ENCODE measurements at regions not wholly inside any gene's neighbourhood (a gene's known extent, or its start where the extent isn't known, plus 50 kb on each side); places are given as distances from the start of the nearest gene placed in this dataset.

DNA sequence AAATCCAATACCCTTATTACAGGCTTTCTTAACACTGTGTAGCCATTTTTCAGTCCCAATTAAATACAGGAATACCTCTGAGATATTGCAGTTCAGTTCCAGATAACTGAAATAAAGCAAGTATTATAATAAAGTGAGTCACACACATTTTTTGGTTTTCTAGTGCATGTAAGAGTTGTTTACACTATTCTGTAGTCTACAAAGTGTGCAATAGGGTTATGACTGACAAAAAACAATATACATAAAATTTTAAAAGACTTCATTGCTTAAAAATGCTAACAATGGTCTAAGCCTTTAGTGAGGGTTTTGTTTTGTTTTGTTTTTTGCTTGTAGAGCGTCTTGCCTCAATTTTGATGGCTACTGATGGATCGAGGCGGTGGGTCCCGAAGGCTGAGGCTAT is 434.4 kb upstream of the NBEA start:
- no peak for DNase-seq

DNA sequence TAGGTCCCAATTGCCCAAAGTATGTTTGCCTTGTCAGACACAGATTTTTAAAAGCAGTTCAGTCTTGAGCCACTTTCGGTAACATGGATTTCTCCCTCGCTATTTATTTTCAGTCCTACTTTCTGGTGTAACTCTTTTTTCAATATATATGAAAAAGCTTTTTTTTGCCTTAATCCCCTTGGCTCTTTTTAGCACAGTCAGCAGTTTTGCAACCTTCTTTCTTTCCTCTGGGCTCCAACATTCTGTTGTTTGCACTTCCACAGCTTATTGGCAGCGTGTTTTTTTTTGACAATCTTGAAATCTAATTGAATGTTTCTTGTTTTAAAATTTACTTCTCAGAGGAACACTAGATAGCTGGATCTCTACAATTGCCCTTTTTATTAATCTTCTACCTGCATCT is 429.3 kb upstream of the NBEA start:
- DNase-seq = no peak

DNA sequence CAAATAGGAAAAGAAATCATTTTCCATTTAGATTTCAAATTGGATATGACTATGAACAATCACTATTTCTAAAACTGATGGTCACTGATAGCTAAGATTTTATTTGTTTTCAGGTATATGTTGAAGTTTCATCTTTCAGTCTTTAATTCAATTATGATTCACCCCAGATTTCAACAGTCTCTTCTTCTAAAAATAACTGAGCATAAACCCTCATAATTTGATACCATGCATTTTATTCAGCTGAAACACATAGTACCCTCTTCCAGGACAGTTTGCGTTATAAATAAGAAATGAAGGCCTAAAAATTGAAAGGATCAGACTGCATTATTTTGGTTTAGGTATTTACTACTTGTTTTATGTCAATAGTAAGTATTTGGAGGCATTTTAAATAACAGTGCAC is 428.5 kb upstream of the NBEA start:
- no peak for DNase-seq

DNA sequence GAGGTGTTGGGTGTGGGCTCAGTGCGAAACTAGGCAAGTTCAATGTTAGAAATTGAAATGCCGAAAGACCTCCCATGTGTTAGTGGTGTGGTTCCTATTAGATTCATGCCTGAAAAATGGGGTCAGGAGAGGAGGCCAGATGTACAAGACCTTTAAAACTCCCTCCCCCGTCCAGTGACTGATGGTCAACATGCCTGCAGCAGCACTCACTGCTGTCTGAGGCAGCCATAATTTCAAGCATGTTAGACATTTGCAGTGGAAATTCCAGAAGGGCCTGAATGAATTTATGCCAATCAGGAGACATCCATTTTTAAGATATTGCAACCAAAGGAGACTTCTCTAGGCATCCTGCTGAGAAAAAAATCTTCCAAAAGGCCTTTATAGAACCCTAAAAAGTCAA is 426.9 kb upstream of the NBEA start:
- no peak for DNase-seq

DNA sequence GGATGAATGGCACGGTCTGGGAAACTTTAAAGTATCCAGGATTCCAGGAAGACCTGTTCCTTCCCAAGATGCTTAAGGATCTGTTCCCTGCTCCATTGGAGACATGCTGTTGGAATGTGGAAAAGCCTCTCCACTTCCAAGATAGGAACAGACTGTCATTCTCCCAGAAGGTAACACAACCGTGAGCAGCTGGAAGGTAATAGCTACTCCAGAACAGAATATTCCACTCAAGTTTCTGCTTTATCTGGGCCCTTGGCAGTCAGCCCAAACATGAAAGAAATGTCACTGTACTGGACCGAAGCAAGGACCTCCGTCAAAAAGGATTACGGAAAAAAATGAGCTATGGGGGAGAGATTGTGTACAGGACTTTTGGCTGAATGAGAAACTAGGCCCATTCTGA is 420.9 kb upstream of the NBEA start:
- no peak for DNase-seq

GRCh38 chr13:34522808-34523207 is 419.3 kb upstream of the NBEA start:
- DNase-seq = no peak

- DNase-seq = no peak
Observed at GRCh38 chr13:34523406-34523805, 418.7 kb upstream of the NBEA start.

GRCh38 chr13:34533941-34534340 is 408.1 kb upstream of the NBEA start:
- DNase-seq = no peak

GRCh38 chr13:34542321-34542720 is 399.7 kb upstream of the NBEA start:
- no peak for DNase-seq

DNA sequence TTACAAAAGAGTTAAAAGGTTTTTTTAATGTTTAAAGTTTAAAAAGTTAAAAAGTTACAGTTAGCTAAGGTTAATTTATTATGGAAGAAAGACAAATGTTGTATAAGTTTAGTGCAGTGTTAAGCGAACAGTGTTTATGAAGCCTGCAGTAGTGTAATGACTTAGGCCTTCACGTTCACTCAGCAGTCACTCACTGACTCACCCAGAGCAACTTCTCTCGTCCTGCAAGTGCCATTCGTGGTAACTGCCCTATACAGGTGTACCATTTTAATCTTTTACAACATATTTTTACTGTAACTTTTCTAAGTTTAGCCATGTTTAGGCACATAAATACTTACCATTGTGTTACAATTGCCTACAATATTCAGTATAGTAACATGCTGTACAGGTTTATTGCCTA is 398.2 kb upstream of the NBEA start:
- no peak for DNase-seq

- no peak for DNase-seq
Observed at GRCh38 chr13:34545461-34545860, 396.6 kb upstream of the NBEA start.

- no peak for DNase-seq
Observed at GRCh38 chr13:34546344-34547250, 395.5 kb upstream of the NBEA start.

DNA sequence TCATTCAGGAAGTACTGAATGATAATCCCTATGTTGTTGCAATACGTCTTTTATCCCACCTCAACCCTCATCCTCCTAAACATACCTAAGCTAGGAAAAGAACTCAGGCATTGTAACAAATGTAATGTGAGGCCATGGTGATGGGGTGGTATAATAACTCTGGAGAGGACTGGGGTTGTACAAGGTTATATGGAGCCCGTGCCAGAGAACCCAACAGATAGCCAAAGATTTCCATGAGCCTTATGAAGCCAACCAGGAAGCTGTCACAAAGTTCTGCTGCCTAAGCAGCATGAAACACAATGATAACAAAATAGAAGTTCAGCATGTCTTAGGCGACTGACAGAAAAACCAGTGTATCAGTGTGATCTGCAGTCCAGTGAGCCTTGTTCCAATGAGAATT is 394.1 kb upstream of the NBEA start:
- DNase-seq = no peak

- DNase-seq = no peak
Observed at GRCh38 chr13:34553376-34553775, 388.7 kb upstream of the NBEA start.

DNA sequence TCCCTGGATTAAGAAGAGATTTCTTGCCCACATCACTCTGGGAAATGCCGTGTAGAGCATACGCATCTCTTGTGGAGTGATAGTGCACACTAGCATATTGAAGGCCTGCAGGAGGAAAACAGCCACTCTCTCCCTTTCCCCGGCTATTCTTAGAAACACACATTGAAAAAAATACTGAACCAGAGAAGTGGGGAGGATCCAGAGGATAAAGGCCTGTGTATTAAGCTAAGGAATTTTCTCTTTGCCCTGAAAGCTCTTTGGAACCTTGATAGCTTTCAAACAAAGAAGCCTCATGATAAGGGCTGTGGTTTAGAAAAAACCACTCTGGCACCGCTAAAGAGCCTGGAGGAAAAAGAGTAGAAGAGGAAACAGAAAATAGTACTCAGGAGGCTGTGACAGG is 386.1 kb upstream of the NBEA start:
- DNase-seq = no peak

GRCh38 chr13:34561033-34561432 is 381.0 kb upstream of the NBEA start:
- no peak for DNase-seq

DNA sequence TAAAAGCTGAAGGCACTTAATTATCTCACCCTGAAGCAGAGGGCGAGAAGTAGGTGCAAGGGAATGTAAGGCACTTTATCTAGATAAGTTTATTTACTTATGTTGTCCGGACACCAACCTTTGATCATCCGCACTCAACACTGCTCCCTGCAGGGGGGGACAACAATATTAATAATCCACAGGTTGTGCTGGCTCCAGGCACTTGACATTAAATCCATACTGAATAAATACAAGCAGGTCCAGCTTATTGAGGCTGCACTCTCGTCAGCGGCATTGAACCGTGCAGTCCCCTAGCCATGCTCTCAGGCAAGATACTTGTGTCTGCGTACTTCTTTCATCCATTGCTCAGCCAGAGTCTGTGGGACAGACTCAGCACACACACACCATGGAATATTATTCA is 374.5 kb upstream of the NBEA start:
- no peak for DNase-seq

- no peak for DNase-seq
Observed at GRCh38 chr13:34570698-34571353, 371.2 kb upstream of the NBEA start.

- no peak for DNase-seq
Observed at GRCh38 chr13:34571716-34572115, 370.4 kb upstream of the NBEA start.

GRCh38 chr13:34577051-34577450 is 365.0 kb upstream of the NBEA start:
- DNase-seq = no peak

DNA sequence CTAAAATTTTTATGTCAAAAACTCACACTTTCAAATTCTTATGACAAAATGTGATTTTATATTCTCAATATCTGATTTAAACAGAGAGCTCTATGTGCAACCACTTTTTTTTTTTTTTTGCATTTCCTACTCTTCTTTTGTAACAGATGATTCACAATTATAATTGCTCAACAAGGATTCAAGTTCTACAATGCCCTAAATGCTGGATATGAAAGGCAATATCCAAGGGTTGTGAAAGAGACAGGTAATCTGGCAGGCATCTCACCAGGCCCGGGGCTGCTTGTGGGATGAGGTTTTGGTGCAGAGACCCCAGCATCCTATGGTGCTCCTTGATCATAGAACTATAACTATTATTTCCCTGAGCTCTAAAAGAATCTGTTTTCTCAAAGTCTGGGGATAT is 363.6 kb upstream of the NBEA start:
- DNase-seq = no peak

GRCh38 chr13:34578917-34579316 is 363.2 kb upstream of the NBEA start:
- DNase-seq = no peak

GRCh38 chr13:34583181-34583580 is 358.9 kb upstream of the NBEA start:
- DNase-seq = no peak

GRCh38 chr13:34587576-34587975 is 354.5 kb upstream of the NBEA start:
- DNase-seq = no peak

DNA sequence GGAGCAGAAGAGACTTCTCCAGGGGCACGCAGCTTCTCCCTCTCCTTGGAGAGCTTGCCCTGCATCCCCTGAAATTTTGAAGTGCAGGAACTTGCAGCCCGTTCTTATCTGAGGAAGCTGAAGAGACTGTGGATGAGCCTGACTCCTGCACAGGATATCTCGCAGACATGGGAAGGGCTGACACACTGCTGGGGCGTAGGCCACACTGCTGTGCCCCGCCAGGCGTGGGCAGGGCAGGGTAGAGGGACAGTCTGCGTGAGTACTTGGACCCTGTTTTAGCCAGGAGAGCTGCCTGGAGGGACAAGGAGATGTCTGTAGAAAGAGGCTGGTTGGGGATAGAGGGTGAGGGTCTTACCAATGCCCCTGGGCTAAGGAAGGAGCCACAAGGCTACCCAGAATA is 353.7 kb upstream of the NBEA start:
- no peak for DNase-seq

Data from activated naive CD4-positive, alpha-beta T cell treated with anti-CD3 and anti-CD28 coated beads, Interleukin-2, amount 50 U/mL, for 16 hours (primary cell).